ENCODE measurements at regions not wholly inside any gene's neighbourhood (a gene's known extent, or its start where the extent isn't known, plus 50 kb on each side); places are given as distances from the start of the nearest gene placed in this dataset.

GRCh38 chr18:60311676-60312360, 60.8 kb downstream of the MC4R start:
- TF ChIP-seq CTCF (conservative IDR thresholded peaks at IDR 0.05 in 1 of 2, IDR thresholded peaks at IDR 0.05 in 1 of 2; ENCODE audit: extremely low read depth in 1 of 2, insufficient read depth in 1 of 2, low read depth in 1 of 2, low read length in 2 of 2) (no peak), EZH2 (IDR thresholded peaks at IDR 0.05; ENCODE audit: borderline replicate concordance, low read length) (no peak)

All from mammary epithelial cell (primary cell).